CD4-positive, alpha-beta T cell treated with Interleukin-10 for 1 hour (primary cell): ENCODE measurements at regions not wholly inside any gene's neighbourhood (a gene's known extent, or its start where the extent isn't known, plus 50 kb on each side); places are given as distances from the start of the nearest gene placed in this dataset.

Experiments used
- DNase-seq: peaks from one replicate; pipeline ENCODE4 v3.0.0-alpha.2; 2020

- DNase-seq: no peak
These were observed 189.1 kb downstream of the BMP2 start for GRCh38 chr20:6956574-6956973.

GRCh38 chr20:6959900-6960312 lies 192.4 kb downstream of the BMP2 start:
- DNase-seq: no peak

DNA sequence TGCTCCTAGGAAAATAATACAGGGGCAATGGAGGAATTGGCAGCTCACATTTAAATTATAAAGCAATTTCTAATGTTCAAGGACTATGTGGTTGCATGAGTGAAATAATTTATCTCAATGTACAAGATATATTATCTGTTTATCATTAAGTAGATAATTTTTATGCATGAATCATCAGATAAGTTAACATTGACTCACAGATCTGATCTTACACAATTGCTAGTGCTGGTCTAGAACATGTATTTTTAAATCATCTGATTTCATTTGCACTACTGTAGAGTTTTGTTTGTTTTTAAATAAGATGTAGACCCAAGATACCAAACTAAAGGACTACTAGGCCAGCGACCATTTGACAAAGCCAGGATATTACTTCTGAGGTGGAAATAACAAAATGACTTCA lies 199.2 kb downstream of the BMP2 start:
- no peak for DNase-seq

- no peak for DNase-seq
These were observed 207.4 kb downstream of the BMP2 start for GRCh38 chr20:6974838-6975237.

DNA sequence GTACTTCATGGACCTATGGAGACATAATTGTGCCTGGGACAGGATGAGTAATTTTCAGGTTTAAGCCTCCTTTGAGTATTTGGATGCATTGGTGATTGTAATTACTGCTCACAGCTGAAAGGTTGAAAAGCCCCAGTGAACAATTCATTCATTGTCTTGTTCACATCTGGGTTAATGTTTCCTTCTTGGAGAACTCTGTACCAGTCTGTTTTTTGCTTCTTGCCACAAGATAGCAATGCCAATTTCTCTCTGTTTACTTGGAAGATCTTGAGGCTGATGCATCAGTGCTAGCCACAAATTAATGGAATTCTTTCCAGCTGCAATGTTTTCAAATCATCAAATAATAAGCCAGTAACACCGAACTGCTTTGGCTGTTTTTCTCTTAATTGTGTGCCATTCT lies 207.8 kb downstream of the BMP2 start:
- DNase-seq: no peak

- no peak for DNase-seq
These were observed 208.8 kb downstream of the BMP2 start for GRCh38 chr20:6976106-6976900.

- DNase-seq: no peak
These were observed 212.1 kb downstream of the BMP2 start for GRCh38 chr20:6979621-6980020.

GRCh38 chr20:6993011-6993410 lies 225.5 kb downstream of the BMP2 start:
- DNase-seq: no peak

GRCh38 chr20:6993511-6993910 lies 226.0 kb downstream of the BMP2 start:
- no peak for DNase-seq

- DNase-seq: no peak
These were observed 227.0 kb downstream of the BMP2 start for GRCh38 chr20:6994452-6994851.

- no peak for DNase-seq
These were observed 231.4 kb downstream of the BMP2 start for GRCh38 chr20:6998909-6999308.

DNA sequence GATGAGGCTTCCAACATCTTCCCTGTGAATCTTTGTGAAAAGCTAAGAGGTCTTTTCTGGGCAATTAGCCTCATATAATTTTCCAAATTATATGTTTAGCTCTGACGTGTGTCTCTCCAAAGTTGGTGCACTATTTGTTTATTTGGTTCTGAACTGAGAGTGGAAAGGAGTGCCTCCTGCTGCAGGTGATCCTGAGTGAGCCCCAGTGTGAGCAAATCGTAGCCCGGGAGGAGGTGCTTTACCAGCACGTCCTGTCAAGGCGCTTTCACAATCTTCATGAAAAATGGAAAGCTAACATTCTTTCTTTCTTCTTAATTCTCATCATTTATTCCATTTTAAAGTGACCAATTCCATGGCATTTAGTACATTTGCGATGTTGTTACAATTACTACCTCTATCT lies 231.9 kb downstream of the BMP2 start:
- DNase-seq: no peak

DNA sequence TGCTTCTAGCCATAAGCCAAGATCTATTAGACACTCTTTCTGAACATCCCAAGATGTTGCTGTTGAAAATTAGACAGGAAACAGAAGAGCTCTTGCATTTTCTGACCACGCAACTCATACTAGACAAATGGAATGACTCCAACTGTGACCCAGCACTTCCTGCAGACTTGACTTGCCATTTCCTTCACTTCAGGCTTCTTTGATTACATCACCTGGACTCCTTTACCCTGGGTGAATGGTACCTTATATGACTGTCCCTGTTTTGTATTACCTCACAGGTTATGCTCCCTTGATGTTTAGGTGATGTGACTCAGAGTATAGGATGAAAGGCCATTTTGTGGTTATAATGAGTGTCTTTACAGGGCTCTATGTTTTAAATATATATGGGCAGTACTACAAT lies 236.1 kb downstream of the BMP2 start:
- DNase-seq: no peak

DNA sequence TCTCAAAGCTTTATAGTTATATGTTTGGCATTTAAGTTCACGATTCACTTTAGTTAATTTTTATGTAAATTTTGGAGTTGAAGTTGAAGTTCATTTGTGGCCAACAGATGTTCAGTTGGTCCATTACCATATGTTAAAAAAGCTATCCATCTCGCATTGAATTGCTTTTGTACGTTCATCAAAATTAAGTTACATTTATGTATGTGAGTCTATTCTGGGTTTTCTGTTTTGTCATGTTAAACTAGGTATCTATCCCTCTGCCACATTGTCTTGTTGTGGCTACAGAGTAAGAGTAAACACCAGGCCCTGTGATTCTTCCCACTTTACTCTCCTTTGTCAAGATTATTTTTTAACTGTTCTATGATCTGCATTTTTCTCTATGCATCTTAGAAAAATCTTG lies 237.3 kb downstream of the BMP2 start:
- DNase-seq: no peak

DNA sequence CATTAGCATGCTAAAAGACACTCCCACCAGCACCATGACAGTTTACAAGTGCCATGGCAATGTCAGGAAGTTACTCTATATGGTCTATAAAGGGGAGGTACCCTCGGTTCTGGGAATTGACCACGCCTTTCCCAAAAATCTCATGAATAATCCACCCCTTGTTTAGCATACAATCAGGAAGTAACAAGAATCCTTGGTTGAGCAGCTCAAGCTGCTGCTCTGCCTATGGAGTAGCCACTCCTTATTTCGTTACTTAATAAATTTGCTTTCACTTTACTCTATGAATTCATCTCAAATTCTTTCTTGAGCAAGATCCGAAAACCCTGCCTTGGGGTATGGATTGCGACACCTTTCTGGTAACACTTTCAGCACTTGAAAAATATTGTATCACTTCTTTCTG lies 243.0 kb downstream of the BMP2 start:
- DNase-seq: no peak

GRCh38 chr20:7015257-7015656 lies 247.8 kb downstream of the BMP2 start:
- DNase-seq: no peak

DNA sequence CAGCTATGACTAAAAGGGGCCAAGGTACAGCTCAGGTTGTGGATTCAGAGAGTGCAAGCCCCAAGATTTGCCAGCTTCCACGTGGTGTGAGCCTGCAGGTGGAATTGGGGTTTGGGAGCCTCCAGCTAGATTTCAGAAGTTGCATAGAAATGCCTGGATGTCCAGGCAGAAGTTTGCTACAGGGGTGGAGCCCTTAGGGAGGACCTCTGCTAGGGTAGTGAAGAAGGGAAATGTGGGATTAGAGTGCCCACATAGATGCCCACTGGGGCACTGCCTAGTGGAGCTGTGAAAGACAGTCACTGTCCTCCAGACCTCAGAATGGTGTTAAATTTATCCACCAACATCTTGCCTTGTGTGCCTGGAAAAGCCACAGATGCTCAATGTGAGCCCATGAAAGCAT lies 255.1 kb downstream of the BMP2 start:
- no peak for DNase-seq

- DNase-seq: no peak
These were observed 258.1 kb downstream of the BMP2 start for GRCh38 chr20:7025635-7026034.

DNA sequence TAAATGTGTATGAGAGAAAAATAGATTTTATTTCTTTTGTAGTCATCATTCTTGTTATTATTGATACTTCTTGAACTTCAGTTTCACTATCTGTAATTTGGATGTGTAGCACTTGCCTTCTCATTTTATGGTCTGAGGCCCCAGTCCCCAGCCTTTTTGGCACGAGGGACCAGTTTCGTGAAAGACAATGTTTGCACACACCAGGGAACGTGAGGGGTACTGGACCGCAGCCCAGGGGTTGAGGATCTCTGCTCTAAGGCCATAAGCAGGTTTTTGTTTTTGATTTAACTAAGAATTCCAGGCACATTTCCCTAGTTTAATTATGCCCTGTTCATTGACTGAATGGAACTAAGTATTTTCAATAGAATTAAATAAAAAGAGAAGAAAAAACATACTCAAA lies 261.5 kb downstream of the BMP2 start:
- no peak for DNase-seq

- no peak for DNase-seq
These were observed 263.7 kb downstream of the BMP2 start for GRCh38 chr20:7031222-7031621.

- no peak for DNase-seq
These were observed 270.5 kb downstream of the BMP2 start for GRCh38 chr20:7038029-7038428.

DNA sequence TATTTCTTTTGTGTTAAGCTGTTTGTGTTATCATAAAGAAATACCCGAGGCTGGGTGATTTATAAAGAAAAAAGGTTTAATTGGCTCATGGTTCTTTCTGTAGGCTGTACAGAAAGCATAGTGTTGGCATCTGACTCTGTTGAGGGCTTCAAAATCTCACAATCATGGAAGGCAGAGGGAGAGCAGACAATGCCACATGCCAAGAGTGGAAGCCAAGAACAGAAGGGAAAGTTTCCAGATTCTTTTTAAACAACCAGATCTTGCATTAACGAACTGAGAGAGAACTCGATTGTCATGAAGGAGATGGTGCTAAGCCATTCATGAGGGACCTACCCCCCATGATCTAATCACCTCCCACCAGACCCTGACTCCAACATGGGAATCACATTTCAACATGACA lies 290.1 kb downstream of the BMP2 start:
- DNase-seq: no peak

DNA sequence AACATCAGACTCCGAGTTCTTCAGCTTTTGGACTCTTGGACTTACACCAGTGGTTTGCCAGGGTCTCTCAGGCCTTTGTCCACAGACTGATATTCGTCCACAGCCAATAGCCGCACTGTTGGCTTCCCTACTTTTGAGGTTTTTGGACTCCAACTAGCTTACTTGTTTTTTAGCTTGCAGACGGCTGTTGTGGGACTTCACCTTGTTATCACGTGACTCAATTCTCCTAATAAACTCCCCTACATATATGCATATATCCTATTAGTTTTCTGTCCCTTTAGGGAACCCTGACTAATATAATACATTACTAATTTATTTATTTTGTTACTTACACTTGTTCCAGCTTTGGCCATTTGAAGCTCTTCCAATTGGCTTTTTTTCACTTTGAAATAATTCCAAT lies 311.3 kb downstream of the BMP2 start:
- DNase-seq: no peak

GRCh38 chr20:7080472-7080871 lies 313.0 kb downstream of the BMP2 start:
- no peak for DNase-seq

GRCh38 chr20:7085467-7085866 lies 318.0 kb downstream of the BMP2 start:
- DNase-seq: no peak
